NCI-H2107 (cell line): ENCODE measurements at regions not wholly inside any gene's neighbourhood (a gene's known extent, or its start where the extent isn't known, plus 50 kb on each side); places are given as distances from the start of the nearest gene placed in this dataset.

ENCODE experiments used
- DNase-seq: peaks from one replicate; lab custom pipeline; 2025; lab: John Stamatoyannopoulos, UW

- no peak for DNase-seq
Observed at GRCh38 chr1:78797108-78797781, 147.6 kb downstream of the IFI44 start.

- DNase-seq = no peak
Observed at GRCh38 chr1:78799926-78800325, 150.3 kb downstream of the IFI44 start.

- no peak for DNase-seq
Observed at GRCh38 chr1:78814176-78814575, 164.5 kb downstream of the IFI44 start.

- DNase-seq = no peak
Observed at GRCh38 chr1:78825561-78825960, 175.9 kb downstream of the IFI44 start.

- DNase-seq = no peak
Observed at GRCh38 chr1:78829644-78830043, 176.9 kb downstream of the ADGRL4 start.

- DNase-seq = no peak
Observed at GRCh38 chr1:78830321-78830720, 176.2 kb downstream of the ADGRL4 start.

GRCh38 chr1:78831731-78832360 is 174.7 kb downstream of the ADGRL4 start:
- DNase-seq = no peak

- no peak for DNase-seq
Observed at GRCh38 chr1:78833491-78833890, 173.0 kb downstream of the ADGRL4 start.

- DNase-seq = no peak
Observed at GRCh38 chr1:78834201-78834741, 172.3 kb downstream of the ADGRL4 start.

- DNase-seq = no peak
Observed at GRCh38 chr1:78836726-78837125, 169.8 kb downstream of the ADGRL4 start.

- peak; percentile 51 for DNase-seq
Observed at GRCh38 chr1:78839704-78840277, 166.7 kb downstream of the ADGRL4 start.
